ENCODE measurements at regions not wholly inside any gene's neighbourhood (a gene's known extent, or its start where the extent isn't known, plus 50 kb on each side); places are given as distances from the start of the nearest gene placed in this dataset.

DNA sequence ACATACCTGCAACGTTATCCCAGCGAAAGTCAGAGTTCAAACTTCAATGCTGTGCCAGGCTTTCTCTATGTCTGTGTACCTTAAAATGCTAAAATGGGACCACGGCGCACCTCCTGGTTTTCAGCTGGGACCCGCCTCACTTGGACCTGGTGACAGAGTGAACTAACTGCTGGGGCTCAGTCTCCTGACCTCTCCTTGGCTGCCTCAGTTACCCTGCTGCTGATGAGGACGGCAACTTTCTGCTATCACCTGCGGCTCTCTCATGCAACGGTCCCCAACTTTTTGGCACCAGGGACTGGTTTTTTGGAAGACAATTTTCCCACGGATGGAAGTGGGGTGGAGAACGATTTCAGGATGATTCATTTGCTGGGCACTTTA lies 402.8 kb downstream of the BRD1 start:
- DNase-seq: peak in 2 of 10 donors; percentile 0 to 34
- intact Hi-C loops (cut with DNase I): no loop called here

DNA sequence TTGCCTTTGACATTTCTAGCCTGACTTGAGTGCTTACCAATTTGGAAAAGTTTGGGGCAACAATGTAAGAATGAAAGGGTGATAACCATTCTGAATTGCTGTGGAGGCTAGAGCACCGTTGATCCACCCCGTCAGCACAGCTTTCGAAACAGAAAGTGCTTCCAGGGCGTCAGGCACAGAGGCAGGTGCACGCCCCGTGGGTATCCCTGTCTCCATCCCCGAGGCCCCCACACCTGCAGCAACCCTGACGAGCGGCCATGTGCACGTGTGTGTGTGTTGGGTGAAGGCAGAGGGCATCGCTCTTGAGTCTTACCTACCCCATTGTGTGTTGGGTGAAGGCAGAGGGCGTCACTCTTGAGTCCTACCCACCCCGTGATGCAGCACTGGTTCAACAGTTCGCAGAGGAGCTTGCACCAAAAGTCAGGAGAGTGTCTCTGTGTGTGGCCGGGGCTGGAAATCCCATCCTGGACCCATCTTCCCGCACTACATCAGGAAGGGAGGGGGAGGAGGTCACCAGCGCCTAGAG lies 404.5 kb downstream of the BRD1 start:
- intact Hi-C loops (cut with DNase I): no loop called here
- peak in 2 of 10 donors; percentile 4 to 43 for DNase-seq

DNA sequence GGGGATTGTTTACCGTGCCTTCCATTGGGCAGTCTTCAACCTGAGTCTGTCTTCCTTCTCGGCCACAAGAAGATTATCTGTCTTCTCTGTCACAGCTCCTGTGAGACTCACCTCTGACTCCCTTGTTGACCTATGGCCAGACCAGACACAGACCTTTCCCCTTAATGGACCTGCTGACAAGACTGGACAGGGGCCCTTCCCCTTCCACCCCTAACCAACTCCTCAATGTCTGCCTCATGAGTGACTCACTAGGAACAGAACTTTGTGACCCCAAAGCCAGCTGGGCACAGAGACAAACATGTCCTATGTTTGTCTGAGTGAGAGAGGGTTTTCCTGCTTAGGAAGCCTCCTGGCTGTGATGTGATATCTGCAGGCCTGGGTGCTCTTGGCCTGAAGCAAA lies 405.0 kb downstream of the BRD1 start:
- intact Hi-C loops (cut with DNase I): no loop called here
- DNase-seq: peak in 1 of 10 donors; percentile 11

DNA sequence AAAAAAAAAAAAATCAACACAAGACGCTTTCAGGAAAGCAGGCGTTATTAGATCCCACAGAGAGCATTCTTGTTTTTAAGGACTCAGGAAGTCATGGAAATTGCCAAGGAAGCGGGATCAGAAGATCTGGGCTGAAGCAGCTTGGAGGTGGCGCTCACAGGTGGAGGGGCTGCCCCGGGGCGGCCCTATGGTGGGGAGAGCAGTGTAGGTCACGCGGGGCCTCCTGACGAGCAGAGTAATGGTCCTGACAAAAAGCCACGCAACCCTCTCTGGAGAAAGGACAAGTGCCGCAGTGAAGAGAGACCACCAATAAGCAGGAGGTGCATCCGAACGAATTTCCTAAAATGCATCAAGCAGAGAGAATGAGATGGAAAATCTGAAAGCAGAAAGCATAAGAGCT lies 407.0 kb downstream of the BRD1 start:
- peak in 1 of 10 donors; percentile 47 for DNase-seq
- intact Hi-C loops (cut with DNase I): no loop called here

DNA sequence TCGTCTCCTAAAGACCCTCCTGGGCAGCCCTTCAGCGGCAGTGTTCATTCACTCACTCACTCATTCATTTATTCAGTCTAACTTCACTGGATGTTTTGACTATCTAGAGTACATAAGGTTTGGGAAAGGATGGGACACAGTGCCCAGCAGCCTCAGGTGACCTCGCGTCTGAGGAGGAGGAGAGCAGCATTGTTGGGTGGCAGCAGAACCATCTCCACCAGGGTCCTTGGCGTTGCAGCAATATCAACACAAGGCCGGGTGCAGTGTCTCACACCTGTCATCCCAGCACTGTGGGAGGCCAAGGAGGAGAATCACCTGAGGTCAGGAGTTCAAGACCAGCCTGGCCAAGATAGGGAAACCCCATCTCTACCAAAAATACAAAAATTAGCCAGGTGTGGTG lies 408.0 kb downstream of the BRD1 start:
- intact Hi-C loops (cut with DNase I): no loop called here
- no peak for DNase-seq

DNA sequence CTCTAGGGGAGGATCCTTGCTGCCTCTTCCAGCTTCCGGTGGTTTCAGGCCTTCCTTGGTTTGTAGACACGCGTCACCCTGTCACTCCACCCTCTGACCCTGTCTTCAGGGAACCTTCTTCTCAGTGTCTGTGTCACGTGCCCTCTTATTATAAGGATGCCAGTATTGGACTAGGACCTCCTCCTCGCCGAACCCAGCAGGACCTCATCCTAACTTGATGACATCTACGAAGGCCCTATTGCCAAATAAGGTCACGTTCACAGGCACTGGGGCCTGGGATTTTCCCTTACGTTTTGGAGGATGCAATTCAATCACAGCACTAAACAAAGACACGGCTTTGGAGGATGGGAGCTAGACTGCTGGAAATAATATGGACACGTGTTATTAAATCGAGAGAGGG lies 408.7 kb downstream of the BRD1 start:
- no peak for DNase-seq
- intact Hi-C loops (cut with DNase I): no loop called here

DNA sequence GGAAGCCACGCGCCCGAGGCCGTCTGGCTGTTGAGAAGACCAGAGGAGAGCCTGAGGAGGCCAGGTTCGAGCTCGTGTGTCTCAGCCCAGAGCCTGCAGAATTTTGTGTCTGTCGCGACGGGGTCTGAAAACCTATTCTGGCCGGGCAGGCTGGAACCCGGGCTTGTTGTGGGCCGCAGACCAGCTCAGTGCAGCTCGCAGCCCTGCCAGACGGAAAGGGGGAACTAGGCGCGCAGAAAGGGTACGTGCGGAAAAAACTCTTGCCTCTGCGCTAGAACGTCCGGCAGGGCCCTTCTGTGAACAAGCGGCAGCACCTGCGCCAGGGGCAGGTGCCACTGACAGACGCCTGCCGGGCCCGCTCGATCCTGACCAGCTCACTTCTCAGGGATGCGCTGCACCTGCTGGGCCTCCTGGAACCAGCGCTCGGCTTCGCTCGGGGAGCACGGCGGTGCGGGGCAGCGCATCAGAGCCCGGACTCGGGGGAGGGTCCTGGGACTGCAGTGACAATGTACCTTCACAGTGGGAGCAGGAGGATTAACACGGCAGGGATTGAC lies 409.3 kb downstream of the BRD1 start:
- intact Hi-C loops (cut with DNase I): no loop called here
- peak in 2 of 10 donors; percentile 1 to 81 for DNase-seq

DNA sequence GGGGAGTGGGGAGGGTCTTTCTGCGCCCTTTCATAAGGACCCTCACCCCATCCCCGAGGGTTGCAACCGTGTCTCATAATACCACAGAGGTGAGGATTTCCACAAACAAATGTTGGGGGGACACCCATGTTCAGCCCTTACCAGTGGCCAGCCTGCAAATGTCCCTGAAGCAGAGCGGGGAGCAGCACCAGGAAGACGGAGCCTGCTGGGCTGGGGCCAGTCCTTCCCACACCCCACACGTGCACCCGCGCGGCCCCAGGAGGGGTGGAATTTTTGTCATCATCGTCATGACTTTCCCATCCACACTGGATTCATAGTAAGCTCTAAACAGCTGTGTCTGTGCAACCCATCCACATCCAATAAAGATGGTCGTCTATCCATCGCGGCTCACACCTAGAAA lies 409.8 kb downstream of the BRD1 start:
- intact Hi-C loops (cut with DNase I): no loop called here
- no peak for DNase-seq

DNA sequence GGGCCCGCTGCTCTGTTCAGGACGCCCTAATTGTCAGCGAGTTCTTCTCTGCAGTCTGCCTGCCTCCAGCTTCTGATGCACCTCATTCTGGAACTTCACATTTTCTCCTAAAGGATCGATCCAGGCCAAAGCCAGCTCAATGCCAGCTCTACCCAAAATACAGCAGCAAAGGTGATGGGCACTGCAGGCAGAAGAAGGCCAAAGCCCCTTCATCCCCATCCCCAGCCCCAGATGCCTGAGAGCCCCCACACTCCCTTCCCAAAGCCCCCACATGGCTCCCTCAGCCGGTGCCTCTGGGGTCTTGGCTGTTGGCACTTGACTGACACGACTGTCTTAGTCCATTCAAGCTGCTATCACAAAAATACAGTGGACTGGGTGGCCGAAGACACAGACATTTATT lies 410.3 kb downstream of the BRD1 start:
- intact Hi-C loops (cut with DNase I): no loop called here
- DNase-seq: no peak

DNA sequence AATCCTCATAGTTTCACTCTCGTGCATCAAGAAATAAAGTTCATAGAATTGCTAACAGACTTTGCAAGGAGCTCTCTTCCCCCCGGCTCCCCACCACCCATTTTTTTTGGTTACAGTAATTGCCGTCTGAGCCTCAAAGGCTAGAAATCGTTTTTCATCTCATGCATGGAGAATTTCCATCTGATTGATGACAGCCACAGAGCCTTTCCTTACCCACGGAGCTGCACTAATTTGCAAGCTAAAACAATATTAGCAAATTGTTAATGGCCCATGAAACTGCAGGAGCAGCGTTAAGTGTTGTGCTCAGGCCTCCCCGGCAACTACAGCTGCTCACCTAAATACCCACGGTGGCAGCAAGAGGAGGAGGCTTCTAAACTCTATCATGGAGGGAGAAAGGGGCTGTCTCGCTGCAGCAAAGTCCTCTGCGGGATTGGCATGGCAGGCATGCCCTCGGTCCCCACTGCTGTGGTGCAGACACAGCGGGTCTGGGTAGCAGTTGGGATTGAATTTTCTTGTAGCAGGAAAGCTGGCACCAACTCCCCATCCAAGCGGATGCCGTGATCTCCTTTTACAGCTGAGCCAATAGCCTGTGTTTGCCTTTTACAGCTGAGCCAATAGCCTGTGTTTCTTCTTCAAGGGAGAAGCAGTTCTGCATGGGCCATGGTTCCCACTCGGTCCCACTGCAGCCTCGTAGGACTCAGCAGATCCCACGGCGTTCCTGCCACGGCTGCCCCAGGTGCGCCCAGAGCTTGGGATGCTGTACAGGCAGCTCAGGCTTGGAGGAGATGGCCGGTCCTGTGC lies 412.3 kb downstream of the BRD1 start:
- intact Hi-C loops (cut with DNase I): no loop called here
- DNase-seq: no peak

DNA sequence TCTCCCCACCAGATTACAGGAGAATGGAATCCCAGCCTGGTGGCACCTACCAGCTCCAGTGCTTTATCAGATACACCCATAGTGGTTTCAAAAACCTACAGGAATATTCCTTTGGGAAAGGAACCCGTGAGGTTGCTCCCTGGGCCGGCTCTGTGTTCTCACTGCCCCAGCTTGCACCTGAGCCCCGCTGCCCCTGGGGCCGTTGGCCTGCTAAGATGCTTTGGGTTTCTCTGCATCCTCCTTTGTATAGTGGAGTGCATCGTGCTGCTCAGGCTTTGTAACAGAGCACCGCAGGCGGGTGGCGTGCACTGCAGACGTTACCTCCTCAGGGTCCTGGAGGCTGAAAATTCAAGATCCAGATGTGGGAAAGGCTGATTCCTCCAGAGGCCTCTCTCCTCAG lies 414.1 kb downstream of the BRD1 start:
- DNase-seq: no peak
- intact Hi-C loops (cut with DNase I): no loop called here

DNA sequence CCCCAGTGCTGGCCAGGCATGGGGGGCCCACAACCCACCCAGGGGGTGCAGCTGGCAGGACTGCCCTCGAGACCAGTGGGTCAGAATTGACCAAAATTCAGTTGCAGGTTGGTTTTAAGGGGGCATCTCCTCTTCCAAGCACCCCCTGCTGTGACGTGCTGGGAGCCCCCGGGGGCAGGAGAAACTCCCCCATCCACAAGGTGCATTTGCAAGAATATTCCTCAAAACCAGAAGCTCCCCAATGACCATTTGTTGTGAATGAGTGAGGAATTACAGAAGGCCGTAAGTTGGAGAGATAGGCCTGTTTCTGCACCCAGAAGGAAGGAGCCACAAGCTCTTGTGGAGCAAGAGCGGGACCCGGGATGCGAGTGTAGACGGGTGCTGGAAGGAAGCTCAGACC lies 414.5 kb downstream of the BRD1 start:
- intact Hi-C loops (cut with DNase I): no loop called here
- peak in 1 of 10 donors; percentile 0 for DNase-seq

DNA sequence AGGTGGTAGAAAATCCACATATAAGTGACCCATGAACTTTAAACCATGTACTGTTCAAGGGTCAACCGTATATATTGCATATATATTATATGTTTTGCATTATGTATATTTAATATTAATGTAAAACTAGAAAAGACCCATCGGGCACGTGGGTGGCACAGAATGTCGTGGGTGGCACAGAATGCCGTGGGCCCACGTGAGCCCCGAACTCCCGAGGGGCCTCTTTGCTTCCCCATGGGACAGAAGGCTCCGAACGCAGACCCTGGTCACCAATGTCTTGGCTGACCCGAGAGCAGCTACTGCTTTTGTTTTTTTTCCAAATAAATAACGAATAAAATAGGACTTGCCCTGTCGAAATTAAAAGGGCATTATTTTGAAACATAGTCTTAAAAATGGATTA lies 415.4 kb downstream of the BRD1 start:
- DNase-seq: peak in 1 of 10 donors; percentile 2
- intact Hi-C loops (cut with DNase I): no loop called here

DNA sequence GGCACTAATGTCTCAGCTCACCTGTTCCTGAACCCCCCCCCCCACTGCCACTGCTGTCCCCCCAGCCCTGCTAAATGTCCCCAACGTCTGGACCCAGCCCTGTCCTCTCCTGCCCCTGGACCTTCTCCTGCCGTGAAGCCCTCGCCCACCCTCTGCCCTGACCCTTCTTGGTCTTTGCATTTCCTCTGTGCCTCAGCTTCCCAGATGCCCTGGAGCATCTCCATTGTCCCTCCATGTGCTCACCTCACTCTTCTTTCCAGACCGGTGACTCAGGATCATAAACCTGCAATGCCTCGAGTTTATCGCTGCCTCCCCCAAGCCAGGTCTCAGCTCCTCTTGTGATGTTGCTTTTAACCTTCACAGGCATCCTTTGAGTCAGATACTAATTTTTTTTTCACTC lies 416.4 kb downstream of the BRD1 start:
- peak in 1 of 10 donors; percentile 1 for DNase-seq
- intact Hi-C loops (cut with DNase I): no loop called here

DNA sequence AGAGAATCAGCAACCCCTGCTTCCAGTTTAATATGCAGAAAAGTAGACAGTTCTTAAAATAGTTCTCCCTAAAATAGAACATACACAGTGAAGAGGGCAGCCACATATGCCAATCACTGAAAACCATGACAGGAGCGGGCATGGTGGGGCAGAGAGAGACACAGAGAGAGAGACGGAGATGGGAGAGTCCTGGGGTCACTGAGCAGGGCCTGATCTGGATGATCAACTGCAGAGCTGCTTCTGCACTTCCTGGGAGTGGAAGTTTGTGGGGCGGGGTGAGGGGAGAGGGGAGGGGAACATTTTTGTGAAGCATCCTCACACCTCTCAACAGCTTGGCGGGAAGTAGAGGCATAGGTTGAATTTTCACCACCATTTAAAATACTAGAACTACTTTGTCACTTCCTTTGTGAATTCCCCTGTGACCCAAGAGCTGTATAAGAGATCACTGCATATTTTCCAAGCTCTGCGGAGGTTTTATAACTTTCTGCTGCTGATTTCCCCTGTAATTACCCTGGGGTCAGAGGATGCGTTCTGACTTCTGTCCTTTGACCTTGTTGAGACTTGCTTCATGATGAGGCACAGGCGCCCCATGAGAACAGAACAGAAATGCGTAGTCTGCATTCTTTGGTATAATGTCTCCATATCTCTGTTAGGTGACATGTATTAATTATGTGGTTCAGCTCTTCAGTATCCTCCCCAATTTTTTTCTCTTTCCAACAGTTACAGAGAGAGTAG lies 419.4 kb downstream of the BRD1 start:
- intact Hi-C loops (cut with DNase I): no loop called here

DNA sequence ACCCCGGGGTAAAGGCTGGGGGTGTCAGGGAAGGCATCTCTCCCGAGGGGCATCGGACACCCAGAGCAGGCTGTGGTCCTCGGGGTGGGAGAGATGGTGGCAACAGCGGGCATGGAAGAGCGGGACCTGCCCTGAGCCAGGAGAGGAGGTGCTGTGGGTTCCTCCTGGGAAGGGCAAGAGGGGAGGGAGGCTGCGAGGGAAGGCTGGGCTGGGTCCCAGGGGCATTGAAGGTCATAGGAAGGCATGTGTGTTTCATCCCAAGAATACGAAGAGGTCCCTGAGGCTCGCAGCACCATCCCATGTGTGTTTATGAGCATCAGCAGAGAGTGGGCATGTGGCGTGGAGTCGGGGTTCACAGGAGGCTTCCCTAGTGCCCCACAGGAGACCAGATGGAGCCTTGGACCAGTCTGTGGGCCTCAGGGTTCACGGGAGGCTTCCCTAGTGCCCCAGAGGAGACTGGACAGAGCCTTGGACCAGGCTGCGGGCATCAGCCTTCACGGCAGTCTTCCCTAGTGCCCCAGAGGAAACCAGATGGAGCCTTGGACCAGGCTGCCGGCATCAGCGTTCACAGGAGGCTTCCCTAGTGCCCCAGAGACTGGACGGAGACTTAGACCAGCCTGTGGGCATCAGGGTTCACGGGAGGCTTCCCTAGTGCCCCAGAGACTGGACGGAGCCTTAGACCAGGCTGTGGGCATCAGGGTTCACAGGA lies 420.6 kb downstream of the BRD1 start:
- intact Hi-C loops (cut with DNase I): no loop called here
- peak in 2 of 10 donors; percentile 4 to 53 for DNase-seq

More for the DNA sequence above, 419.4 kb downstream of the BRD1 start:
- peak in 1 of 10 donors; percentile 2 for DNase-seq

DNA sequence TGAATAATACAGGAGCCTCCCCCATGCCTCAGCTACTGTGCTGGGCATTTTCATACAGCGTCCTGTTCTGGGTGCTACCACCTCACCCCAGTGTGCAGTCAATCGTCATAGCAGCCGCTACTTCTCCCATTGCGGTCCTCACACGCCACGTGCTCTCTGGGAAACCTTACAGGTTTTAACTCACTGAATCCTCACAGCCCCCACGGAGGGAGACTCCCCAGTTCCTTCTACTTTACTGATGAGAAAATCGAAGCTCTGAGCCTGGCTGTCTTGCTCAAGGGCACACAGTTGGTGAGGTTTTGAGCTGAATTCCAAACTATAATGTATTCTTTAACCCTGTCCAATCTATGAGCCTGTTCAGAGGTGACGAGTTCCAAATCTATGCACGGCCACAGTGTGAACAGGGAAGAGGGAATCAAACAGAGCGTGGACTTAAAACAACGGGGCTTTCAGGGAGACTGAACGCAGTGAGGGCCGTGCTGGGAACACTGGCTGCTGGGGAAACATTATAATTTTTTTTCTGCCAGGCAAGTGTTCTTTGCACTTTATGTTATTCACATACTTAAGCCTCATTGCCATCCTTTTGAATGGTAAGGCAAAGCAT lies 421.5 kb downstream of the BRD1 start:
- DNase-seq: peak in 2 of 10 donors; percentile 13 to 36

DNA sequence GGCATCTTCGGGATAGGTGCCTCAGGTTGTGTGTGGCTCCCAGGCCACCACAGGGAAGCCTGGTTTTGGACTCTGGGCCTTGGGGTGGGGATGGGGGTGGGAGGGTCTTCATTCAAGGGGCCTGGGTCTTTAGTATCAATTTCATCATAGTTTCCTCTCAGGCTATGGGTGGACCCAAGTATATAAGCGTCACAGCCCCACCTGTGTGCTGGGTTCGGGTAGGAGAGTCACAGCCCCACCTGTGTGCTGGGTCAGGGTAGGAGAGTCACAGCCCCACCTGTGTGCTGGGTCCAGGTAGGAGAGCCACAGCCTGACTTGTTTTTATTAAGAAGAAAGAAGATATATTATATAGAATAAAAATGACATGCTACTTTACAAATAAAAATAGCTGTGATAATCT lies 422.1 kb downstream of the BRD1 start:
- DNase-seq: peak in 1 of 10 donors; percentile 55
- intact Hi-C loops (cut with DNase I): no loop called here

More for the DNA sequence above, 421.5 kb downstream of the BRD1 start:
- intact Hi-C loops (cut with DNase I): no loop called here

DNA sequence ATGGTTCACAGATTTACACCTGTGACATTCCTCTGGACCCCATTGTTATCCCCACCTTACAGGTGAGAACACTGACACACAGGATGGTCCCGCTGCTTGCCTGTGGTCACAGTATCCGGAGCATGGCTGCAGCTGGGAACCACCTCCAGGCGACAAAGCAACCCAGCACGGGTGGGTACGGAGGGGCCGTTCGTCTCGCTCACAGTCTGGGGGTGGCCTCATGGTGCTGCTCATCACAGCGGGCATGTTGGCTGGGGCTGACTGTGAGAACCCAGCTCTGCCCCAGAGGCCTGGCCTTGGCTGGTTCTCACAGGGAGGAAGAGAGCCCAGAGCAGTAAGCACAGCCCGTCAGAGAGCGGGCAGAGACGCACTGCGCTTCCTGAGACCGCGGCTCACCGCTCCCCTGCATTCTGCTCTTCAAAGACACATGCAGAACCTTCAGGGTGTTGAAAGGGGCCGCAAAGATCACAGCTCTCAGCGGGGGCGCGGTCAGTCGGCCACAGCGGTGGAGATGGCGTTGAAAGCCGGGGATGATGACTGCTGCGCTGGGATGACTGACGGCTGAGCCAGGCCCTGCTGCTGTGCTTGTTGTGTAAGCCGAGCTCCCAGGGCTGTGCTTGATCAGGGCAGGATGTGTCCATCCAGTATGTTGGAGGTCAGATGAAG lies 423.0 kb downstream of the BRD1 start:
- intact Hi-C loops (cut with DNase I): no loop called here
- DNase-seq: peak in 1 of 10 donors; percentile 6

DNA sequence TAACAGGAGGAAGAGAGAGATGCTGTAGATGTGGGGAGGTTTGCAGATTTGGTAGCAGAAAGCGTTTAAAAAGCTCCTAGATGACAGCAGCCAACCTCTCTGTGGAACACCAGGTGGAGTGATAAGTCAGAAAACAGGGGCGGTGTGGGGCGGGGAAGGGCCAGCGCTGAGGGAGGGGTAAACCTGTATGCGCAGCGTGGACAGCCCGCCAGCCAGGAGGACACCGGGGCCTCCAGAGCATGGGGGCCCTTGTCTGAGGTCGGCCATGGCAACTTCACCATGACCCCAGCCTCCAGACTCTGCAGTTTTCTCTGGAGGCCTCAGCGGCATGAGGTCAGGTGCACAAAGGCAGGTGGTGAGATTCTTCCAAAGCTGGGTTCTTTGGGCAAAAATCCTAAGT lies 423.7 kb downstream of the BRD1 start:
- DNase-seq: peak in 1 of 10 donors; percentile 2
- intact Hi-C loops (cut with DNase I): no loop called here

Measured in posterior cingulate gyrus (tissue), 11 donors.